Subcutaneous abdominal adipose tissue (tissue), 5 donors: ENCODE measurements at regions not wholly inside any gene's neighbourhood (a gene's known extent, or its start where the extent isn't known, plus 50 kb on each side); places are given as distances from the start of the nearest gene placed in this dataset.

Experiments used
- H3K27ac ChIP-seq: one replicate; pipeline ENCODE4 v1.7.0; 2013; ENCODE audit warnings: low read depth, mild to moderate bottlenecking, inconsistent platforms, low read length, moderate library complexity
- H3K27me3 ChIP-seq, 5 donors: one replicate each; pipeline ENCODE4 v1.7.0; 2013; ENCODE audit warnings: low read length in 5 of 5, inconsistent platforms in 1 of 5; ENCODE audit not compliant: control insufficient read depth in 5 of 5, insufficient read depth in 4 of 5
- H3K36me3 ChIP-seq, 5 donors: one replicate each; pipeline ENCODE4 v1.7.0; 2013; ENCODE audit warnings: low read length in 5 of 5; ENCODE audit not compliant: control insufficient read depth in 5 of 5, insufficient read depth in 5 of 5
- H3K4me1 ChIP-seq, 5 donors: one replicate each; pipeline ENCODE4 v1.7.0; 2013; ENCODE audit warnings: low read length in 5 of 5, mild to moderate bottlenecking in 3 of 5, moderate library complexity in 1 of 5; ENCODE audit not compliant: control insufficient read depth in 5 of 5, insufficient read depth in 5 of 5
- H3K4me3 ChIP-seq, 5 donors: one replicate each; pipeline ENCODE4 v1.7.0; 2013; ENCODE audit warnings: low read length in 5 of 5, low read depth in 1 of 5
- H3K9ac ChIP-seq, 5 donors: one replicate each; pipeline ENCODE4 v1.7.0; 2013; ENCODE audit warnings: low read length in 5 of 5, mild to moderate bottlenecking in 4 of 5, moderate library complexity in 3 of 5
- H3K9me3 ChIP-seq, 5 donors: one replicate each; pipeline ENCODE4 v1.7.0; 2013; ENCODE audit warnings: low read length in 5 of 5; ENCODE audit not compliant: control insufficient read depth in 5 of 5
- donor health status: healthy.
- donor health status: healthy.
- donor health status: healthy.
- donor health status: healthy.
- donor health status: healthy.

- H3K4me1 ChIP-seq = peaks cover 0 to 15% (median 6%) of the 10 kb centered on the region in 5 donors
- no peak overlapping the region for H3K27ac ChIP-seq
- H3K36me3 ChIP-seq = no peaks in the 10 kb centered on the region
- H3K4me3 ChIP-seq = no peak overlapping the region
- peaks cover 12 to 40% (median 35%) of the 10 kb centered on the region in 5 donors for H3K27me3 ChIP-seq
- no peak overlapping the region for H3K9ac ChIP-seq
- no peaks in the 10 kb centered on the region for H3K9me3 ChIP-seq
Observed at GRCh38 chr11:69904974-69905535, 85.8 kb upstream of the FGF3 start.

DNA sequence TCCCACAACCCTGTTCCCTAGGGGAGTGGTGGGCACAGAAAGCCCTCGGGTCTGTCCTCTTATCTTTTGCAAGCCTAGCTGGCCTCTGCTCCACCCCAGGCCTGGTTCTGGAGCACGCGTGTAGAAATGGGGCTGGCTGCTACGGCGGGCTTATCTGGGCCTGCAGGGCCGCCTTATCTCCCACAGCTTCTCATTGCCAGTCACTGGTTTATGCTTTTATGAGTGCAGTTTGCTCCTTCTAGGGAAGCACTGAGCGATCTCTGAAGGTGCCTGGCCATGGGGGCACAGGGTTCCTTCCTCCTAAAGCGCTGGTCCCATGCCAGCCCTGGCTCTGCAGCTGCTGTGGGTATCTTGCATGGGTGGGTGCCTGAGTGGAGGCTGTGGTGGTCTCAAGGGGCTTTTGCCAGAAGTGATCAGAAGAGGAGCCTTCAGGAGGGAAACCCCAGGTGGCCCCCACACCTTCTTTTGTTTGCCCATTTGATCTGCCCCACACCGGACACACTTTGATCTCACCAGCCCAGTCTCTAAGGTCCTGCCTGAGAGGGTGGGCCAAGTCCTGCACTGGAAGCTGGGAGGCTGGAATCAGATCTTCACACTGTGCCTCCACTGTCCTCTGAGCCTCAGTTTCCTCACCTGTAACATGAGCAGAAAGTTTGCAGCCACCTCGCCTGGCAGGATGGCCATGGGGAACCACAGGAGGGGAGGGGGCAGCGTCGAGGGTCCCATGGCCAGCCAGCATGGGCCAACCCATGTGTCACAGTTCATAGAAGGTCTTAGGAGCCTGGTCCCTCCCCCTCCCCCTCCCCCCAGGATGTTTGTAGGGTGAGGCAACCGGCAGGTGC lies 86.6 kb upstream of the FGF3 start:
- H3K4me3 ChIP-seq = no peak overlapping the region
- H3K27ac ChIP-seq = no peak overlapping the region

DNA sequence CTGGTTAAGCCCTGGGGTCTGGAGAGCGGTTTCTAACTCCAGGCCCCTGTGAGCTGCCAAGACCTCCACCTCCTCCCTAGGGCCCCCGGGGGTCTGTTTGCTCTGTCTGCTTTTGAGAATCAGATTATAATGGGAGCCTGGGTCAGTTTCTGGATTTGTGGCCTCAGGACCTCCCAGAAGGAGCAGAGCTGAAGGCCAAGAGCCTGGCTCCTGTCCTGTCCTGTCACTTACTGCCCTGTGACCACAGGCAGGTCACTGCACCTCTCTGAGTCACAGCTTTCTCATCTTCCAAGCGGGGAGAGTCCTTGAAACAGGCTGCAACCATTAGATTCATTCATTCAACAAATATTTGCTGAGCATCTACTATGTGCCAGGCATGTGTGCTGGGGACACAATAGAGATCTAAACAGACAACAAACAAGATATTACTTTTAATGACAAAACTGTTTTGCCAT lies 87.3 kb upstream of the FGF3 start:
- no peak overlapping the region for H3K27ac ChIP-seq
- no peaks in the 10 kb centered on the region for H3K9me3 ChIP-seq
- H3K4me3 ChIP-seq = no peak overlapping the region
- H3K36me3 ChIP-seq = no peaks in the 10 kb centered on the region
- no peak overlapping the region for H3K9ac ChIP-seq
- peaks cover 18 to 53% (median 45%) of the 10 kb centered on the region in 5 donors for H3K27me3 ChIP-seq
- H3K4me1 ChIP-seq = peaks cover 0 to 10% (median 0%) of the 10 kb centered on the region in 5 donors

More for the DNA sequence above, 86.6 kb upstream of the FGF3 start:
- no peak overlapping the region for H3K9ac ChIP-seq
- no peaks in the 10 kb centered on the region for H3K9me3 ChIP-seq
- peaks cover 17 to 47% (median 42%) of the 10 kb centered on the region in 5 donors for H3K27me3 ChIP-seq
- H3K4me1 ChIP-seq = peaks cover 0 to 10% (median 0%) of the 10 kb centered on the region in 5 donors
- H3K36me3 ChIP-seq = no peaks in the 10 kb centered on the region

GRCh38 chr11:69907611-69908010 lies 88.4 kb upstream of the FGF3 start:
- no peak overlapping the region for H3K9ac ChIP-seq
- no peaks in the 10 kb centered on the region for H3K9me3 ChIP-seq
- H3K4me3 ChIP-seq = no peak overlapping the region
- peaks cover 0 to 10% (median 0%) of the 10 kb centered on the region in 5 donors for H3K4me1 ChIP-seq
- H3K27ac ChIP-seq = no peak overlapping the region
- H3K27me3 ChIP-seq = peaks cover 18 to 53% (median 46%) of the 10 kb centered on the region in 5 donors
- H3K36me3 ChIP-seq = no peaks in the 10 kb centered on the region

- Histone ChIP-seq H3K4me1 (peaks cover 0 to 7% (median 0%) of the 10 kb centered on the region in 5 donors), H3K9me3 (no peaks in the 10 kb centered on the region), H3K9ac (no peak overlapping the region), H3K27me3 (peaks cover 18 to 53% (median 46%) of the 10 kb centered on the region in 5 donors), H3K4me3 (no peak overlapping the region), H3K27ac (no peak overlapping the region), H3K36me3 (no peaks in the 10 kb centered on the region)
Observed at GRCh38 chr11:69908511-69909220, 89.5 kb upstream of the FGF3 start.

DNA sequence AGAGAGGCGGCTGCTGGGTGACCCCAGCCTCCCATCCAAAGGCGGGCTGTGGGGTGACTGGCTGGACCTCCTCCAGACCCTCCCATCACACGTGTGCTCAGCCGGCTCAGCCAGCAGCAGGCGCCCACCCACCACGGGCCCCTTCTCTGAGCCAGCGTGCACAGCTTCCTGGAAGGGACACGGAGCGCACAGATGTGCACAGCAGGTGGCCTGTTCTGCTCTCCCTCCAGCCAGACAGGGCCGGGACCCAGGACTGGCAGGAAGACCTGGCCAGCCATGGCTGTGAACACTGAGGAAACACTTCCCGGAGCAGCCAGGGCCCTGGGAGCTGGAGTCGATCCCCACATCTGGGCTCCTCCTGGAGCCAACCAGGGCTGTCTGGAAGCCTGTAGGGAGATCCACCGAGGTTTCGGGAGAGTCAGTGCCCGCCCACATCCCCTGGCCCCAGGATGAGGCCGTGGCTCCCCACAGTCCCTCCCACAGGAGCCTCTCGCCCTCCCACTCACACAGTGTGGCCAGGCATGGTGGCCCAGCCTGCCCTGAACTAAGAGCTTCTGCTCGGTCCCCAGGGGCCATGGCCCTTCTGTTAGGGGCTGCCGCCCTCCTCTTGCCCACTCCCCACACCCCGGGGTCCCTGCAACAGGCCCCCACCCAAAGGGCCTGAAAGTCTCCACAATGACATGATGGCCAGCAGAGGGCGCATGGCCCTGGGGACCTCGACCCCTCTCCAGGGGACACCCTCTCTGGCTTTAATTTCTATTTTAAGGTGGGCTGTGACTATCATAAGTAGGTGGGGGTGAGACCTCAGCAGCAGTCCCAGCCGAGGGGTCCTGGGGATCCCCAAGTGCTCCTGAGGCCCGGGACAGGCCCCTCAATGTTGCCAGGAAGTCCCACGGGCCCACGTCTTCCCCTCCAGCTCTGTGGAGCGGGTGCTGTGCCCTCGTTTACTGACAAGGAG lies 90.6 kb upstream of the FGF3 start:
- H3K4me3 ChIP-seq = no peak overlapping the region
- no peaks in the 10 kb centered on the region for H3K36me3 ChIP-seq
- H3K9me3 ChIP-seq = no peaks in the 10 kb centered on the region
- peaks cover 0 to 10% (median 4%) of the 10 kb centered on the region in 5 donors for H3K4me1 ChIP-seq
- H3K27ac ChIP-seq = no peak overlapping the region
- peaks cover 18 to 50% (median 44%) of the 10 kb centered on the region in 5 donors for H3K27me3 ChIP-seq
- H3K9ac ChIP-seq = no peak overlapping the region

GRCh38 chr11:69910519-69911309 lies 91.5 kb upstream of the FGF3 start:
- Histone ChIP-seq H3K27me3 (peaks cover 18 to 47% (median 44%) of the 10 kb centered on the region in 5 donors), H3K9me3 (no peaks in the 10 kb centered on the region), H3K4me3 (no peak overlapping the region), H3K4me1 (peaks cover 0 to 18% (median 13%) of the 10 kb centered on the region in 5 donors), H3K27ac (no peak overlapping the region), H3K9ac (no peak overlapping the region), H3K36me3 (no peaks in the 10 kb centered on the region)

GRCh38 chr11:69911310-69912160 lies 92.3 kb upstream of the FGF3 start:
- no peaks in the 10 kb centered on the region for H3K9me3 ChIP-seq
- H3K4me1 ChIP-seq = peaks cover 0 to 25% (median 19%) of the 10 kb centered on the region in 5 donors
- no peak overlapping the region for H3K27ac ChIP-seq
- H3K36me3 ChIP-seq = no peaks in the 10 kb centered on the region
- no peak overlapping the region for H3K9ac ChIP-seq
- no peak overlapping the region for H3K4me3 ChIP-seq
- peaks cover 18 to 44% (median 39%) of the 10 kb centered on the region in 5 donors for H3K27me3 ChIP-seq
